ENCODE measurements at regions not wholly inside any gene's neighbourhood (a gene's known extent, or its start where the extent isn't known, plus 50 kb on each side); places are given as distances from the start of the nearest gene placed in this dataset.

DNA sequence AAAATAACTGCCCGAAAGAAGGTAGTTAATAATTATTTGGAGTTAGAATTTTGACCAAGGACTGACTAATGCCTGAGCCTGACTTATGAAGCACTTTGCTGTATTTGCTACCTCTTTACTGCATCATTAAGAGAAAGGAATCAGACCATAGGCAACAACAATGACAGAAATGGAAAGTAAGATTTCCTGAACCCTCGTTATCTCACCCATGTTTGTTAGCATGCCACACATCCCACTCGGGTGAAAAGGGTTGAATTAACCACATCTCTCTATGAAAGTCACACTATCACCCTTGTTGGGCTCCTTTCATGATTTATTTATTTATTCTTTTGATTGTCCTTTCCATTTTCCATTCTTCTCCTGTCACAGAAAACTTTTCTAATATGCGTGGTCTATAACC, 59.6 kb downstream of the OLIG3 start:
- no peak for DNase-seq (ENCODE audit: low spot score)
- Mint-ChIP-seq H3K9me3 (no peaks in the 10 kb centered on the region), H3K4me1 (ENCODE audit: low read depth) (peaks cover 5% of the 10 kb centered on the region), H3K36me3 (ENCODE audit: low read depth) (no peaks in the 10 kb centered on the region), H3K4me3 (no peak overlapping the region), H3K27me3 (ENCODE audit: low read depth) (peaks cover 44% of the 10 kb centered on the region), H3K27ac (no peak overlapping the region)

DNA sequence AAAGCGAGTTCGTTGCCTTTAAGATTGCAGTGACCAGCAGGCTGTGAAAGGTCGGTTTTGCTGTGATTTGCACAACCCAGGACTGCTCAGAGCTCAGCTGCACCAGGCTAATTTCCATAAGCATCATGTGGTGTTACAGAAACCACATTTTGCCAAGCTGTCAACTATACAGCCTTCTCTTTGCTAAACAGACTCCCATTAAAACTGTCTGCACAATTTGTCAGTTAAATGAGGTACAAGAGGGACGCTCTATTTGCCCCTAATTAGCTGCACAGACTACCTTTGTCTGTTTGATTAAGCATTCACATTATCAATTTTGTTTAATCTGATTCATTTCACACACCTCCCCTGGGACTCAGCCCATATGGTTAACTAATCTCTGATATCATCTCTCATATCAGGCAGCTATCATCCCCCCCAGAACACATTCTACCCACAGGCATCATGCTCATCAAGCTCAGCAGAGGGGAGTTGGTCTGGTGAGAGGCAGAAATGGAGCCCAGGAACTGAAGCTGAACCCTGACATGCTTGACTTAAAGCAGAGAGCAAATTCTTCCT, 62.1 kb downstream of the OLIG3 start:
- H3K27ac Mint-ChIP-seq, result no peak overlapping the region
- H3K36me3 Mint-ChIP-seq (ENCODE audit: low read depth), result no peaks in the 10 kb centered on the region
- peaks cover 33% of the 10 kb centered on the region for H3K27me3 Mint-ChIP-seq (ENCODE audit: low read depth)
- DNase-seq (ENCODE audit: low spot score), result no peak
- H3K4me1 Mint-ChIP-seq (ENCODE audit: low read depth), result peaks cover 5% of the 10 kb centered on the region
- no peaks in the 10 kb centered on the region for H3K9me3 Mint-ChIP-seq
- H3K4me3 Mint-ChIP-seq, result no peak overlapping the region

DNA sequence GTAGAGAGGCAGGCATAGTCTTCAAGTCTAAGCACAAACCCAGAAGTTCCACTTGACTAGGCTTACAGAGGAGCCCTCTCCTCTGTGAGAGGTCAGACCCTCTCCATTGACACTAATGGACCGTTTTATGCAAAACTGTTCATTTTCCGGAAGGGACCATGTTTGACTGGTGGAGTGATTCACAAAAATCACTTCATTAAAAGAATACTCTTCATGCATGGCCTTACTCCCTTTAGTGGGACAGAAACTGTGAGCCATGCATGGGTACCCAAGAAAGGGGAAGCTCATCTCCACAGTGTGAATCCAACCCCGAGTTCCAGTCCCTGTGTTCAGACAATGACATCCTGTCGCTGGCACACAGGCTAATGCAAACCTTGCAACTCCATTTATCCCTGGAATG, 63.2 kb downstream of the OLIG3 start:
- Mint-ChIP-seq H3K27me3 (ENCODE audit: low read depth) (peaks cover 30% of the 10 kb centered on the region), H3K9me3 (no peaks in the 10 kb centered on the region), H3K4me3 (no peak overlapping the region), H3K4me1 (ENCODE audit: low read depth) (peaks cover 5% of the 10 kb centered on the region), H3K36me3 (ENCODE audit: low read depth) (no peaks in the 10 kb centered on the region), H3K27ac (no peak overlapping the region)
- no peak for DNase-seq (ENCODE audit: low spot score)

DNA sequence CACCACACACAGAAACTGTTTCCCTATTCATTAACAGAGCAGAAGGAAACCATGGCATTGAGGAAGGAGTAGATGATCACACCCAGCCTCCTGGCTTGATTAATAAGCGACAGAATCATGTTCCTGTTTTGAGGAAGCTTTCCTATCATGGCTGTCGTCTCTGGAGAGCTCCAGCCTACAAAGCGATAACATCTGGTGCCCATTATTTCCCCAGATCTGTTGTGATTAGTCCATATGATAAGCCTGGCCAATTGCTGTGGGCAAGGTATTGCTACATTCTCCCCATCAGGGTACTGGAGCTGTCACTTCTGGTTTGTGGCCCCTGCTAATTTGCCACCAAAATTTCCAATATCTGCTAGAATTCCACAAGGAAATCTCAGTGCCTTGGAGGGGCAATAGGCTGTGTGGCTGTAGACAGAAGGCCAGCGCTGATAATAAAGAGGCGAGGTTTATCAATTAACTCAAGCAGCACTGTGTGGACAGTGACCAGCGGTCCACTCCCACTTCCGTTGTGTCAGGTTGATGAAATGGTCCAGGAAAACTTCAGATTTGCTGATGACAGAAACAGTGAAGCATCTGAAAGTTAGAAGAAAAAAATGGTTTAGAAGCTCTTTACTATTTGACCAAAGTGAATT, 66.4 kb downstream of the OLIG3 start:
- H3K4me3 Mint-ChIP-seq, result no peak overlapping the region
- no peaks in the 10 kb centered on the region for H3K9me3 Mint-ChIP-seq

DNA sequence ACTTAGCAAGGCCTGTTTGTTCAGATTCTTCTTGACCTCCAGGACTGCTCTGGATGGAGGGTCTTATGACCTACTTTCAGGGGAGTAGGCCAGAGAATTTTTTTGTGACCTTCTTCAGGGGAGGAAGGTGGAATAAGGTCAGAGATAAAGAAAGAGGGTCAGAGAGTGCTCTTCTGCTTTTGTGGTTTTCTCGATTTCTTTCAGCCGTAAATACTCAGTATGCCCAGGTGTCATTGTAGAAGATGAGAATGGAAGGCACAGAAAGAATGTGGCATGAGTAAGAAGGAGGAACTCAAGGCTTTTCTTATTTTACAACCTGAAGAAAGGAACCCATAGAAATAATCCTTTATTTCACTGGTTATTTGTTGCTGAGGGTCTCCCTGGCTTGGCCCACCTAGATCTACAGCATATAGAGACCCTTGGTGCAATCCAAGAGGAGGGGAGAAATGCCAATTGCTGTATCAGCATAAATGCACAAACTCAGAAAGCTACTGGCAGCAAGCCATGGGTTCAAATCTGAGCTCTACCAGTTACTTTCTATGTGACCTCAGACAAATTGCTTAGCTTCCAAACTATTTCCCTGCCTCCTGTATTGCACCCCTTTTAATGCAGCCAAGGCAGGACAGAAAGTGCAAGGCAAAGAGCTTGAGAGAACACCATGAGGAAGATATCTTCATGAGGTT, 68.0 kb downstream of the OLIG3 start:
- Mint-ChIP-seq H3K27me3 (ENCODE audit: low read depth) (peaks cover 21% of the 10 kb centered on the region), H3K27ac (no peak overlapping the region), H3K4me3 (no peak overlapping the region), H3K36me3 (ENCODE audit: low read depth) (peaks cover 2% of the 10 kb centered on the region), H3K9me3 (peaks cover 4% of the 10 kb centered on the region), H3K4me1 (ENCODE audit: low read depth) (peaks cover 11% of the 10 kb centered on the region)
- DNase-seq (ENCODE audit: low spot score), result no peak

More for the DNA sequence above, 66.4 kb downstream of the OLIG3 start:
- Mint-ChIP-seq H3K27ac (no peak overlapping the region), H3K4me1 (ENCODE audit: low read depth) (peaks cover 11% of the 10 kb centered on the region), H3K27me3 (ENCODE audit: low read depth) (peaks cover 28% of the 10 kb centered on the region), H3K36me3 (ENCODE audit: low read depth) (no peaks in the 10 kb centered on the region)
- no peak for DNase-seq (ENCODE audit: low spot score)

DNA sequence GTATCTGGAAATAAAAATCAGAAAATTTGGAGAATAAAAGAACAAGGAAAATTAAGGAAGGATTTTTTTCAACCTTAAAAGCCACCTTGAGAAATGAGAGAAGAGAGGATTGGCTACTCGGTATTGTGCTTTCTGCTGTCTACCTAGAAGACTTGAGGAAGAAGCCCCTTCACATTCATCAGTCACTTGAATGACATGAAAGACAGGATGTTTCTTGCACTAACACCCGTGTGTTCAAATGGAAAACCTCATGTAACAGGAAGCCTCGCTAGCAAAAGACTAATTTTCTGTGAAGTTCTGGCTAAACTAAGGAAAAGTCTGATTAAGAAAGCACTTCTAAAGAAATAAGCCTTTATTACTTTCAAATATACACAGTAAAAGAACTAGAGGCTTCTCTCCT, 69.9 kb downstream of the OLIG3 start:
- H3K9me3 Mint-ChIP-seq, result peaks cover 4% of the 10 kb centered on the region
- H3K4me1 Mint-ChIP-seq (ENCODE audit: low read depth), result peaks cover 11% of the 10 kb centered on the region
- peaks cover 8% of the 10 kb centered on the region for H3K27me3 Mint-ChIP-seq (ENCODE audit: low read depth)
- H3K36me3 Mint-ChIP-seq (ENCODE audit: low read depth), result peaks cover 2% of the 10 kb centered on the region
- no peak overlapping the region for H3K27ac Mint-ChIP-seq
- H3K4me3 Mint-ChIP-seq, result no peak overlapping the region
- DNase-seq (ENCODE audit: low spot score), result no peak

DNA sequence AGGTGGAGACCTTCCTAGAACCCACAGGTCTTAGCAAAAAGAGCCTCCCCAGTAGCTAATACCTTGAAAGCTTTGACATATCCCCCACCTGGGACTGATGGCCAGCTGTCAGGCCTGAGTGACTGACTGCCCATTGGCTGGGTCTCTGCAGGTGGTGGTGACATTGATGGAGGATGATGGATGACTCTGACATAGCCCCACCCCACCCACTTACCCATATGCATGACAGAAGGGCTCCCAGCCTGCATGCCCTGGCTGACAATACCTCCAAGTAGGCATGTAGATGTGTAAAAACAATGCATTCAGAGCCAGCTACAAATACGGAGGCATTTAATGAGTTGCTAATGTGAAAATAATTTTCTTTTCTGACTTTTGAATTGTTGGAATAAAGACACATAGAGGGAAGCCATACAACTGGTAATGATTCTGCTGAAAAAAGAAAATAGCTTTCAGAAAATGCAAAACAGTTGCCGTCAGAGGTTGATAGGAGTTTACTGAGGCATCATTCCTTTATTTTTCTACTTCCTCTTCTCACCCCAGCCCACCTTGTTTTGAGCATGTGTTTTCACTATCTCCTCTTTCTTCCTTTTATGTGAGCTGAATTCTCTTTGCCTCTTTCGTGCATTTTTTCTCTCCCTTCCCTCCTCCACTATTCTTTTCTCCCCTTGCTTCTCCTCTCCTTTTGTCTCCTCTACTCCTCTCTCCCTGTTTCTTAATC, 70.6 kb downstream of the OLIG3 start:
- Mint-ChIP-seq H3K4me1 (ENCODE audit: low read depth) (peaks cover 11% of the 10 kb centered on the region), H3K36me3 (ENCODE audit: low read depth) (peaks cover 2% of the 10 kb centered on the region), H3K4me3 (no peak overlapping the region), H3K27me3 (ENCODE audit: low read depth) (peaks cover 3% of the 10 kb centered on the region), H3K27ac (no peak overlapping the region), H3K9me3 (peaks cover 4% of the 10 kb centered on the region)
- no peak for DNase-seq (ENCODE audit: low spot score)

DNA sequence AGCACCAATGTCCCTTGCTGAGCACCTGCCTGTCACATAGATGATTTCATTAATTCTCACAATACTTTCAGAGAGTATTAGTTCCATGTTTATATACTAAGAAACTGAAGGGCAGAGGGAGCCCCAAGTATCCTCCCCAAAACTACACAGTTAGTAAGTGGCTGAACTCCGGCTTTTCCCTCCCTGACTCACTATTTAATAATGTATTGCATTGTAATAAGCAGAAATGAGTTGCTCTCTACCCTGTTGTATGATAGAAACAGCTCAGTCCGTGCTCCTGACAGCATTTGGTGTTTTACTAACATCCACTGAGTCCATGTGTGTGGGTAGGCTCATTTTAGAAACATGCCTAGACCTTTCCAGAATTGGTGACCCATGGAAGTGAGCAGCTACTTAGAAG, 76.8 kb downstream of the OLIG3 start:
- peaks cover 2% of the 10 kb centered on the region for H3K36me3 Mint-ChIP-seq (ENCODE audit: low read depth)
- peaks cover 24% of the 10 kb centered on the region for H3K27me3 Mint-ChIP-seq (ENCODE audit: low read depth)
- peaks cover 3% of the 10 kb centered on the region for H3K9me3 Mint-ChIP-seq
- H3K4me3 Mint-ChIP-seq, result no peak overlapping the region
- peaks cover 6% of the 10 kb centered on the region for H3K4me1 Mint-ChIP-seq (ENCODE audit: low read depth)
- DNase-seq (ENCODE audit: low spot score), result no peak
- no peak overlapping the region for H3K27ac Mint-ChIP-seq

DNA sequence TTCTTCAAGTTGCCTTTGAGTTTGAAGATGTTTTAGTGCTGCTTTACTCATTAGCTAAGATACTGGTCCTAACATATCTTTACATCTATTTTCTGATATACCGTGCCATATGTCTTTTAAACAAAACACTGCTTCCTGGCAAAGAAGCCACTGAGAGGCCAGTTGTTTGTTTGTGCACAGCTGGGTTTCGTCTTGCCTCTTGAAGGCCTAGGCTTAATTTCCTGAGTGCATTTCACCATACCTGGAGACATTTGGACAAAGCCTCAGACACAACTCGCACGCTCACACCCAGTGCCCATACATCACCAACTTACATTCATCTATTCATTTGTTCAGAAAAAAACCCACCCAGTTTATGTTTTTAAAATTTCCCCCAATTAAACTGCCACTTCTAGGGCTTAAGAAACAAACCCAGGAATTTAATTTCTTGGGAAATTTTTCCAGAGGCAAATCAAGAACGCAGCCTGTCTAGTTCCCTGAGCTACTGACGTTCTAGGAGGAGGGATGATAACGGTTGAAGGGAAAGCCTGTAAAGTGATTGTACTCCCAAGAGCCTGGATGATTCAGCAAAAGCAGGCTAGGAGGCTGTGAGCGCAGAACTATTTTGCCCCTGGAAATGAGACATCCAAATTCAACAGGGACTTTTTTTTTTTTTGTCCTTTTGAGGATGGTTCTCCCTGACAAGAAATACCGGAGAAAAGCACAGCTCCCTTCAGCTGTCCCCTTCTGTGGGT, 77.7 kb downstream of the OLIG3 start:
- no peak overlapping the region for H3K27ac Mint-ChIP-seq
- no peak for DNase-seq (ENCODE audit: low spot score)

DNA sequence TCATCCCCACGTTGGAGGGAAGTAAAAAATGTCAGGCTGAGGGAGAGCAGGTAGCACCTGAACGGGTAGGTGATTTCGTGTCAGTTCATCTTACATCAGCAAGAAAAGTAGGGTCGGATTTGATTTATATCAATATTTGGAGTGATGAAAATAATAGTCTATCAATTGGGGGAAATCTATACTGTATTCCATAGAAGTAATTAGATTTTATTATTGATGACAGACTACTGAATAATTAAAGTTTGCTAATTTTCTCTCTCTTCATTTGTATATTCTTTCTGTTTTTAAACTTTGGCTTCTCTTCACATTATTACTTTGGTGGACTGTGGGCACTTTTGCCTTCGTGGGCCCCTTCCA, 78.4 kb downstream of the OLIG3 start:
- Mint-ChIP-seq H3K36me3 (ENCODE audit: low read depth) (no peaks in the 10 kb centered on the region), H3K27me3 (ENCODE audit: low read depth) (peaks cover 27% of the 10 kb centered on the region), H3K27ac (no peak overlapping the region), H3K9me3 (no peaks in the 10 kb centered on the region), H3K4me1 (ENCODE audit: low read depth) (peaks cover 6% of the 10 kb centered on the region), H3K4me3 (peak overlapping the region; percentile 79)
- no peak for DNase-seq (ENCODE audit: low spot score)

More for the DNA sequence above, 77.7 kb downstream of the OLIG3 start:
- peaks cover 6% of the 10 kb centered on the region for H3K4me1 Mint-ChIP-seq (ENCODE audit: low read depth)
- no peaks in the 10 kb centered on the region for H3K36me3 Mint-ChIP-seq (ENCODE audit: low read depth)
- peaks cover 26% of the 10 kb centered on the region for H3K27me3 Mint-ChIP-seq (ENCODE audit: low read depth)
- no peak overlapping the region for H3K4me3 Mint-ChIP-seq
- H3K9me3 Mint-ChIP-seq, result no peaks in the 10 kb centered on the region

DNA sequence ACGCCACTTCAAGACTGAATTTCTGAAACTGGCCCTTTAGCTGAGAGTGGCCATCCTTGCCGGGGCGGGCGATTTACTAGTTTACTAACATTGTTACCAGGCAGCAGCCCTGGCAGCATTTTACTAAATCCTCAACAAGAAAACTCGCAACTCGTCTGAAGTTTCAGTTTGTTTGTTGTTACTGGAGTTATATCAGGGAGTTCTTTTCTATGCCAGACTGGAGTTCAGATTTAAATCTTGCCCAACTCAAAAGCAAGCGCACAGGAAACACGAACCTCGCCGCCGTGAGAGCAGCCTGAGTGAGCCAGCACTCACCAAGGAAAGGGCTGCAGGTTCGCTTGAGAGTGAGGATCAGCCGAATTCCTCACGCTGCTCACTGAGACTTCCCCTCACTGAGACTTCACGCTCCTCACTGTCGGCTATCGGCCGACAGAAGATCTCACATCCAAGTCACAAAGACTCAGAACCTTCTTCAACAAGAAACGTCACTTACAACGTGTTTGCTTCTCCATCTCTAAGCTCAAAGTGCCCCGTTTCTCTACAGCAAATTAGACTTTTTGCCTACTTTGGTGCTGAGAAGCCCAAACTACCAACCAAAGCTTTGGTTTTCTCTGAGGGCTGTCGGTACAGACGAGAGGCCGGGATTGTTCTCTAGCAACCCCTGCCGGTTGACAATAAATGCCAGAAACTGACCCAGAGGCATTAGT, 78.9 kb downstream of the OLIG3 start:
- H3K4me3 Mint-ChIP-seq, result peak overlapping the region; percentile 79
- H3K27ac Mint-ChIP-seq, result peak overlapping the region; percentile 27
- peak; percentile 52 for DNase-seq (ENCODE audit: low spot score)
- peaks cover 32% of the 10 kb centered on the region for H3K27me3 Mint-ChIP-seq (ENCODE audit: low read depth)
- H3K36me3 Mint-ChIP-seq (ENCODE audit: low read depth), result no peaks in the 10 kb centered on the region
- H3K4me1 Mint-ChIP-seq (ENCODE audit: low read depth), result peaks cover 6% of the 10 kb centered on the region
- H3K9me3 Mint-ChIP-seq, result no peaks in the 10 kb centered on the region

DNA sequence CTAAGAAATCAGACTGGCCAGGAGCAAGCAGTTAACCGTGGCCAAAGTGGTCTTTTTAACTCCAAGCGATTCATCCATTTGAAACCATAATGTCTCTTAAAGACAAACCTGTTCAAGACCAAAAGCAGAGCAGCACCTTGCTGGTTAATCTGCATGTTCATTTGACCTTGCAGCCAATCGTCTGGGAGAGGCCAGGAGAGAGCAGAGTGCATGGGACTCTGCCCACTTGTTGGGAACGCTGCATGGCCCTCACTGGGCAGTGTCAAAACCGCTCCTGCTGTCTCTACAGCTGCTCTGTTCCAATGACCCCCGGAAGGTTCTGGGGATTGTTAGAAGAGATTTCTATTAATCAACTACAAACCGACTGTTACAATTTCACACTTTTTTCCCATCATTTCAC, 79.6 kb downstream of the OLIG3 start:
- DNase-seq (ENCODE audit: low spot score), result no peak
- H3K27me3 Mint-ChIP-seq (ENCODE audit: low read depth), result peaks cover 34% of the 10 kb centered on the region
- H3K27ac Mint-ChIP-seq, result no peak overlapping the region
- H3K9me3 Mint-ChIP-seq, result no peaks in the 10 kb centered on the region
- H3K36me3 Mint-ChIP-seq (ENCODE audit: low read depth), result no peaks in the 10 kb centered on the region
- peak overlapping the region; percentile 79 for H3K4me3 Mint-ChIP-seq
- H3K4me1 Mint-ChIP-seq (ENCODE audit: low read depth), result peaks cover 6% of the 10 kb centered on the region

DNA sequence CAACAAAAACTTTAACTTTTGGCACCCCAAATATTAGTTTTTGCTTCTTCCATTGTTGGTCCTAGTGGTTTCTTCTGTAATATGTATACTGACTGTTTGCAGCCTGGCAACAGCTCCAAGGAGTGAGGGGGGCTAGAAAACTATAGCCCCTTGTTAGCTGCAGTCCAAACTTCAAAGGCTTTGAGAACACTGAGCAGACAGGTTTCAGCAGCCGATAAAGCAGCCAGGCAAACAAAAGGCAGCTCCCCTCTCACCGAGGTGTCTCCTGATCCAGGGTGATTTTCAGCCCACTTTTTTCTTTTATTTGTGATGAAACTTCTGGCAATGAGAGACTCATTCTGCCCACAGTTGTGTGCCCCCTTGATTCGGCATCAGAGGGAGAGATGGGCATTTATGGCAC, 80.7 kb downstream of the OLIG3 start:
- Mint-ChIP-seq H3K27ac (no peak overlapping the region), H3K4me3 (no peak overlapping the region), H3K9me3 (no peaks in the 10 kb centered on the region), H3K36me3 (ENCODE audit: low read depth) (no peaks in the 10 kb centered on the region), H3K27me3 (ENCODE audit: low read depth) (peaks cover 34% of the 10 kb centered on the region), H3K4me1 (ENCODE audit: low read depth) (peaks cover 10% of the 10 kb centered on the region)
- DNase-seq (ENCODE audit: low spot score), result no peak
